Neuronal stem cell (in vitro differentiated cells): ENCODE measurements at regions not wholly inside any gene's neighbourhood (a gene's known extent, or its start where the extent isn't known, plus 50 kb on each side); places are given as distances from the start of the nearest gene placed in this dataset.

Experiments used
- DNase-seq: peaks from one replicate; pipeline ENCODE4 v3.0.0-alpha.2; 2013; ENCODE audit warnings: low spot score
- H2AFZ ChIP-seq: one replicate; pipeline ENCODE4 v1.6.1; 2013; ENCODE audit warnings: mild to moderate bottlenecking, low read length, inconsistent platforms
- H2AK5ac ChIP-seq: 2 replicates; pipeline ENCODE4 v1.6.1; 2013; ENCODE audit warnings: low read depth, mild to moderate bottlenecking, inconsistent platforms, low read length, moderate library complexity, mixed read lengths
- H2BK120ac ChIP-seq: 2 replicates; pipeline ENCODE4 v1.6.1; 2013; ENCODE audit warnings: low read depth, mild to moderate bottlenecking, inconsistent platforms, low read length, moderate library complexity, mixed read lengths
- H2BK12ac ChIP-seq: one replicate; pipeline ENCODE4 v1.6.1; 2013; ENCODE audit warnings: low read length, inconsistent platforms
- H2BK15ac ChIP-seq: 2 replicates; pipeline ENCODE4 v1.6.1; 2013; ENCODE audit warnings: mild to moderate bottlenecking, low read length, inconsistent platforms, mixed read lengths
- H2BK5ac ChIP-seq: one replicate; pipeline ENCODE4 v1.6.1; 2013; ENCODE audit warnings: inconsistent platforms, mild to moderate bottlenecking, low read length, moderate library complexity
- H3K14ac ChIP-seq: one replicate; pipeline ENCODE4 v1.6.1; 2013; ENCODE audit warnings: low read length, inconsistent platforms
- H3K18ac ChIP-seq: 2 replicates; pipeline ENCODE4 v1.6.1; 2013; ENCODE audit warnings: low read length, inconsistent platforms
- H3K23ac ChIP-seq: 2 replicates; pipeline ENCODE4 v1.6.1; 2013; ENCODE audit warnings: low read depth, mild to moderate bottlenecking, mixed read lengths, low read length, inconsistent platforms; ENCODE audit not compliant: poor library complexity
- H3K27ac ChIP-seq: replicated peaks from 3 replicates; pipeline ENCODE4 v1.5.1; 2013; ENCODE audit warnings: low read length, inconsistent platforms
- H3K27me3 ChIP-seq, 3 experiments: 2 replicates each; pipeline ENCODE4 v1.6.1; 2013; ENCODE audit warnings: low read length in 3 of 3, mild to moderate bottlenecking in 2 of 3, inconsistent platforms in 1 of 3, low read depth in 1 of 3, mixed read lengths in 1 of 3, moderate library complexity in 1 of 3; ENCODE audit not compliant: control insufficient read depth in 3 of 3, insufficient read depth in 3 of 3
- H3K36me3 ChIP-seq, 2 donors: replicated peaks in 1 of 2; 2 replicates each; pipeline ENCODE4 v1.6.1; 2013; ENCODE audit warnings: low read length in 2 of 2; ENCODE audit not compliant: control insufficient read depth in 2 of 2, insufficient read depth in 2 of 2
- H3K4ac ChIP-seq: 2 replicates; pipeline ENCODE4 v1.6.1; 2013; ENCODE audit warnings: inconsistent platforms, mild to moderate bottlenecking, low read length, moderate library complexity
- H3K4me1 ChIP-seq, 2 donors: 1 replicate in 1 of 2; 2 replicates in 1 of 2; pipeline ENCODE4 v1.6.1; 2013; ENCODE audit warnings: low read length in 2 of 2, low read depth in 1 of 2; ENCODE audit not compliant: control insufficient read depth in 2 of 2, insufficient read depth in 1 of 2
- H3K4me2 ChIP-seq: one replicate; pipeline ENCODE4 v1.6.1; 2013; ENCODE audit warnings: mild to moderate bottlenecking, low read length, inconsistent platforms; ENCODE audit not compliant: insufficient read depth, poor library complexity, severe bottlenecking
- H3K4me3 ChIP-seq, 2 donors: 2 replicates each; pipeline ENCODE4 v1.5.1; 2013; ENCODE audit warnings: low read length in 2 of 2, mild to moderate bottlenecking in 2 of 2, inconsistent platforms in 1 of 2, moderate library complexity in 1 of 2
- H3K79me1 ChIP-seq: one replicate; pipeline ENCODE4 v1.6.1; 2013; ENCODE audit warnings: low read depth, mild to moderate bottlenecking, inconsistent platforms, low read length, moderate library complexity
- H3K9ac ChIP-seq: one replicate; pipeline ENCODE4 v1.6.1; 2013; ENCODE audit warnings: mild to moderate bottlenecking, low read depth, low read length, inconsistent platforms; ENCODE audit not compliant: poor library complexity
- H3K9me3 ChIP-seq, 2 donors: replicated peaks in 1 of 2; 2 replicates each; pipeline versions ENCODE3 to v1.6.1; 2013; ENCODE audit warnings: low read length in 2 of 2, mild to moderate bottlenecking in 2 of 2, inconsistent platforms in 1 of 2, low read depth in 1 of 2, mixed read lengths in 1 of 2, moderate library complexity in 1 of 2; ENCODE audit not compliant: control insufficient read depth in 2 of 2, insufficient read depth in 1 of 2
- H4K8ac ChIP-seq: one replicate; pipeline ENCODE4 v1.6.1; 2013; ENCODE audit warnings: low read depth, mild to moderate bottlenecking, inconsistent platforms, low read length, moderate library complexity
- H4K91ac ChIP-seq: one replicate; pipeline ENCODE4 v1.6.1; 2013; ENCODE audit warnings: low read length, low read depth, mild to moderate bottlenecking, inconsistent platforms; ENCODE audit not compliant: poor library complexity
- WGBS, 2 donors: extraction: QIAGEN DNeasy Blood & Tissue Kit; methylation state at CpG; one replicate each; pipeline ENCODE4 v1.1.7; 2013; ENCODE audit warnings: missing lambda C conversion rate in 2 of 2, mixed read lengths in 1 of 2; ENCODE audit not compliant: insufficient read length in 2 of 2, insufficient replicate concordance in 1 of 2; ENCODE audit errors: extremely low coverage in 2 of 2; 5-methylcytosine and 5-hydroxymethylcytosine counted together

DNA sequence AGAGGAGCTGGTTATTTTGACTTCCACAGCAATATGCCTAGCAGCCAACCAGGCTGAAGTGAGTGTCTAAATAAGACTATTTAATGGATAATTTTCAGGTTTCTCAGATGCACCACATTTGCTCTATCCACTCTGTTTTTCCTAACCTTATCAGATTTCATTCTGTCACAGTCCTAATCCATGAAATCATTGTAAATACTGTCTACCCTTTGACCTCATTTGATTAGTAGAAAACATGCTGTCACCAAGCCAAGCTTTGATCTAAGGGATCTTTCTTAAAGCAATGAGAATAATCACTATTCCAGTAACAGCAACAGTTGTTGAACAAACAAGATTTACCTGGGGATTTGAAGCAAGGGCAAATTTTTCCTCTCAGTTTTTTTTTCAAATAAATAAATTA lies 595.6 kb downstream of the LTN1 start:
- Histone ChIP-seq H2AFZ (no peak overlapping the region), H2AK5ac (no peak overlapping the region)
- no peak for DNase-seq

DNA sequence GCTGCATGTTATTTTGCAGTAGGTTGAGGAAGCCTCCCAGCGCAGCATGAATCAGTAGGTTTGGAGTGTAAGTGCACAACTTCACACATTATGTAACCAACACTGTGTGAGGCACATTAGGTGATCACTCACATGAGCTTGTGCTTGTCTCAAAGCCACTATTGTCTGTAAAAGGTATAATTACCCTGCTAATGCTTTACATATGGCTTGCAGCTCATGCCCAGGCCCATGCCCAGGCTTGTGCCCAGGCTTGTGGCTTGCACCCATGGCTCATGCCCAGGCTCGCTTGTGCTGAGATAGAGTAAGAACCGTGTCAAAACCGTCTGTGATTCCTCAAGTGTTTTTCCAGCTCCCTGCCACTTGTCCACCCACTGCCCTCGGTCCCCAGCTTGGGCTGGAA lies 596.3 kb downstream of the LTN1 start:
- Histone ChIP-seq H2BK12ac (no peak overlapping the region), H4K91ac (no peak overlapping the region), H3K23ac (no peak overlapping the region), H3K4ac (no peak overlapping the region), H3K27me3 (no peaks in the 10 kb centered on the region), H3K79me1 (no peaks in the 10 kb centered on the region), H2AFZ (no peak overlapping the region), H2BK5ac (no peak overlapping the region), H2BK15ac (no peak overlapping the region), H2AK5ac (no peak overlapping the region), H3K4me3 (peak overlapping the region in 1 of 2 donors; percentile 45), H3K27ac (no peak overlapping the region), H3K9me3 (peaks cover 0 to 5% of the 10 kb centered on the region in 2 donors), H3K14ac (no peak overlapping the region), H3K4me1 (no peaks in the 10 kb centered on the region), H2BK120ac (no peak overlapping the region), H4K8ac (no peak overlapping the region), H3K18ac (no peak overlapping the region), H3K4me2 (no peak overlapping the region), H3K36me3 (no peaks in the 10 kb centered on the region), H3K9ac (no peak overlapping the region)
- no peak for DNase-seq
- WGBS, 2 donors, result no CpG with 5 or more reads among the region's 5 CpGs

More for the DNA sequence above, 595.6 kb downstream of the LTN1 start:
- H4K91ac ChIP-seq, result no peak overlapping the region
- H3K23ac ChIP-seq, result no peak overlapping the region
- H3K27ac ChIP-seq, result no peak overlapping the region
- H3K79me1 ChIP-seq, result no peaks in the 10 kb centered on the region
- no peaks in the 10 kb centered on the region for H3K27me3 ChIP-seq
- H4K8ac ChIP-seq, result no peak overlapping the region
- H3K14ac ChIP-seq, result no peak overlapping the region
- peaks cover 0 to 5% of the 10 kb centered on the region in 2 donors for H3K9me3 ChIP-seq
- no peak overlapping the region for H3K9ac ChIP-seq
- H3K4ac ChIP-seq, result no peak overlapping the region
- H3K18ac ChIP-seq, result no peak overlapping the region
- no peak overlapping the region for H3K4me2 ChIP-seq
- no peak overlapping the region for H2BK120ac ChIP-seq
- H3K36me3 ChIP-seq, result no peaks in the 10 kb centered on the region
- H3K4me1 ChIP-seq, result no peaks in the 10 kb centered on the region
- H2BK12ac ChIP-seq, result no peak overlapping the region
- H2BK5ac ChIP-seq, result no peak overlapping the region
- H2BK15ac ChIP-seq, result no peak overlapping the region
- no peak overlapping the region for H3K4me3 ChIP-seq

- Histone ChIP-seq H2BK15ac (no peak overlapping the region), H3K27ac (no peak overlapping the region), H2BK12ac (no peak overlapping the region), H3K9me3 (peaks cover 0 to 7% of the 10 kb centered on the region in 2 donors), H3K9ac (no peak overlapping the region), H3K4me2 (no peak overlapping the region), H3K14ac (no peak overlapping the region), H3K23ac (no peak overlapping the region), H3K4me3 (no peak overlapping the region), H4K91ac (no peak overlapping the region), H4K8ac (no peak overlapping the region), H2AFZ (no peak overlapping the region), H3K18ac (no peak overlapping the region), H3K4ac (no peak overlapping the region), H3K27me3 (no peaks in the 10 kb centered on the region), H2BK5ac (no peak overlapping the region), H2AK5ac (no peak overlapping the region), H3K4me1 (no peaks in the 10 kb centered on the region), H3K36me3 (no peaks in the 10 kb centered on the region), H3K79me1 (no peaks in the 10 kb centered on the region), H2BK120ac (no peak overlapping the region)
- DNase-seq, result no peak
- WGBS, 2 donors, result no CpG with 5 or more reads among the region's 7 CpGs
Measured at GRCh38 chr21:28393279-28393678, 599.4 kb downstream of the LTN1 start.

- no peak overlapping the region for H3K18ac ChIP-seq
Measured at GRCh38 chr21:28391938-28392849, 600.5 kb downstream of the LTN1 start.

More at GRCh38 chr21:28391938-28392849, 600.5 kb downstream of the LTN1 start:
- Histone ChIP-seq H4K91ac (no peak overlapping the region), H3K36me3 (no peaks in the 10 kb centered on the region), H3K4ac (no peak overlapping the region), H3K4me1 (no peaks in the 10 kb centered on the region), H3K14ac (no peak overlapping the region), H2BK15ac (no peak overlapping the region), H2BK12ac (no peak overlapping the region), H3K9ac (no peak overlapping the region), H2BK5ac (no peak overlapping the region), H3K27ac (no peak overlapping the region), H3K4me3 (no peak overlapping the region), H2AK5ac (no peak overlapping the region), H3K23ac (no peak overlapping the region), H3K4me2 (no peak overlapping the region), H3K27me3 (no peaks in the 10 kb centered on the region), H3K79me1 (no peaks in the 10 kb centered on the region), H2BK120ac (no peak overlapping the region), H4K8ac (no peak overlapping the region), H3K9me3 (peaks cover 0 to 7% of the 10 kb centered on the region in 2 donors), H2AFZ (no peak overlapping the region)
- no CpG with 5 or more reads among the region's 3 CpGs for WGBS, 2 donors
- no peak for DNase-seq
